Fibroblast of lung (primary cell): ENCODE measurements at regions not wholly inside any gene's neighbourhood (a gene's known extent, or its start where the extent isn't known, plus 50 kb on each side); places are given as distances from the start of the nearest gene placed in this dataset.

ENCODE experiments used
- CTCF ChIP-seq, 2 donors: IDR thresholded peaks in 1 of 2; conservative IDR thresholded peaks in 1 of 2; 1 replicate in 1 of 2; 2 replicates in 1 of 2; pipeline ENCODE4 v1.5.1; 2011 to 2012; ENCODE audit warnings: low read length in 2 of 2, control low read depth in 1 of 2, inconsistent platforms in 1 of 2, low read depth in 1 of 2, mild to moderate bottlenecking in 1 of 2
- EZH2 ChIP-seq: IDR thresholded peaks from 2 replicates; pipeline ENCODE4 v1.5.1; 2012; ENCODE audit warnings: low read length, control low read depth, mild to moderate bottlenecking; ENCODE audit errors: missing control alignments

- TF ChIP-seq CTCF (conservative IDR thresholded peaks at IDR 0.05 in 1 of 2, IDR thresholded peaks at IDR 0.05 in 1 of 2; ENCODE audit: low read depth in 1 of 2, low read length in 2 of 2) (no peak), EZH2 (no peak)
Measured at GRCh38 chr1:104488296-104489015, 738.8 kb downstream of the AMY1C start.
